Right cardiac atrium (tissue), 5 donors: ENCODE measurements at regions not wholly inside any gene's neighbourhood (a gene's known extent, or its start where the extent isn't known, plus 50 kb on each side); places are given as distances from the start of the nearest gene placed in this dataset.

ENCODE experiments used
- ATAC-seq, 2 donors: fragments of 200-7000 bp; cut with Tn5 transposase; one replicate each; pipeline versions ENCODE4 v1.8.0 to v1.9.1; 2020; ENCODE audit warnings: moderate library complexity in 2 of 2, mild to moderate bottlenecking in 1 of 2
- DNase-seq, 3 donors: peaks; one replicate each; pipeline ENCODE4 v3.0.0-alpha.2; 2020
- H3K27ac ChIP-seq: one replicate; pipeline ENCODE4 v1.5.1; 2013; ENCODE audit warnings: mild to moderate bottlenecking, low read length, control low read depth, moderate library complexity
- H3K27me3 ChIP-seq: one replicate; pipeline ENCODE4 v1.6.1; 2013; ENCODE audit not compliant: control insufficient read depth, insufficient read depth
- H3K4me1 ChIP-seq: one replicate; pipeline ENCODE4 v1.6.1; 2013; ENCODE audit warnings: low read length; ENCODE audit not compliant: control insufficient read depth, insufficient read depth
- H3K4me3 ChIP-seq: one replicate; pipeline ENCODE4 v1.5.1; 2013; ENCODE audit warnings: low read length, control low read depth
- H3K9me3 ChIP-seq: one replicate; pipeline ENCODE4 v1.6.1; 2013; ENCODE audit warnings: low read length; ENCODE audit not compliant: control insufficient read depth
- WGBS: extraction: QIAGEN DNeasy Blood & Tissue Kit; methylation state at CpG from one replicate; pipeline ENCODE4 v1.1.7; 2013; 5-methylcytosine and 5-hydroxymethylcytosine counted together
- intact Hi-C, 4 donors: fragments of 100-400 bp; cut with DNase I; formaldehyde crosslinking; loops; one replicate each; pipeline versions ENCODE4 v1.11.0 to v1.14.0; 2022 to 2023
- donor health status: healthy with polysubstance abuse.
- donor health status: DM: no; HTN: yes; CAD: no.
- donor health status: DM: no; HTN: no; CAD: no.
- donor health status: DM: no; HTN: yes; CAD: no; lungs with severe emphysema.
- donor health status: DM: yes; HTN: yes; CAD: no.

DNA sequence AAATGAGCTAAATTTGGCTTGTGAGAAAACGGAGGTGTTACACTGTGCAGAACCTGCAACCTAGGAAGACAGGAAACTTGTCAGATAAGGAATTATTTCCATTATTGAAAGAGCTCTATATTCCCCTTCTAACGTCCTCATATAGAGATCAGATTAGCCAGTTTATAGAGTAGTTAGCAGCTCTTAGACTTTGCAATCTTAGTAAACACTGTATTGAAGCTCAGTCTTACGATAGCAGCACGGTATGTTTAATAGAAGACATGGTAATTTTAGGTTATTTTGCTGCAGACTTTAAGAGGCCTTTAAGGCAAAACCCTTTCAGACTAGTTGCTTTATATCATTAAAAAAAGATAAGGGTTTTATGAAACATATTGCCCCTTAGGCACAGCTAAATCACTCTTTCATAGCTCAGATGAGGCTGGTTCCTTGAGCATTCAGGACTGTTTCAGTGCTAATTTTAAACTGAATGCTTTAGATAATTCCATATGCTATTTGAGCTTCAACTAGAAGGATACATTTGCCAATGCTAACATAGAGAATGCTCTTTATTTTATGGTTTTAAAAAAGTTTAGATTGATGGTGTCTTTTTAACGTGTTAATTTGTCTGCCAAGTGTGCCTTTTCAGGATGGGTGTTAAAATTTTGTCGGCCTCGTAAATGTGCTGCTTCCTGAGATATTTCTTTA, 234.3 kb downstream of the PYDC2 start:
- DNase-seq, result no peak
- H3K4me1 ChIP-seq, result no peaks in the 10 kb centered on the region
- no peak for ATAC-seq
- no peaks in the 10 kb centered on the region for H3K9me3 ChIP-seq
- no peak overlapping the region for H3K27ac ChIP-seq
- WGBS, result 48% methylated on average over 7 of the region's 7 CpGs
- no peaks in the 10 kb centered on the region for H3K27me3 ChIP-seq
- no peak overlapping the region for H3K4me3 ChIP-seq
- intact Hi-C loops, result no loop called here

DNA sequence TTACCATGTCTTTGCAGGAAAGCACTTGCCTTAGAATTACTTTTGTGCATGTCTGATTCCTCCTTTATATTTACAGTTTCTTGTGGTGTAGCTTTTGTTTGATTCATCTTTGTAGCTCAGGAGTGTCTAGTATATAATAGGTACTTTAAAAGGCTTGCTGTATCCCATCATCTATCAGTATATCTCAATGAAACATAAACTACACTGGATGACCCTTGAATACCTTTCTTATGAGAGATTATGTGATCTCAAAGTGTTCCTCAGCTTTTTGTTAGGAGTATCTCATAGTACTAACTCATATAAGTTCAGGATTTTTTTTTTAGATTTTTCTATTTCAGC, 234.8 kb downstream of the PYDC2 start:
- ATAC-seq (no peak), DNase-seq (no peak)
- no peak overlapping the region for H3K4me3 ChIP-seq
- intact Hi-C loops, result no loop called here
- H3K27me3 ChIP-seq, result no peaks in the 10 kb centered on the region
- H3K4me1 ChIP-seq, result no peaks in the 10 kb centered on the region
- no peaks in the 10 kb centered on the region for H3K9me3 ChIP-seq
- H3K27ac ChIP-seq, result no peak overlapping the region

DNA sequence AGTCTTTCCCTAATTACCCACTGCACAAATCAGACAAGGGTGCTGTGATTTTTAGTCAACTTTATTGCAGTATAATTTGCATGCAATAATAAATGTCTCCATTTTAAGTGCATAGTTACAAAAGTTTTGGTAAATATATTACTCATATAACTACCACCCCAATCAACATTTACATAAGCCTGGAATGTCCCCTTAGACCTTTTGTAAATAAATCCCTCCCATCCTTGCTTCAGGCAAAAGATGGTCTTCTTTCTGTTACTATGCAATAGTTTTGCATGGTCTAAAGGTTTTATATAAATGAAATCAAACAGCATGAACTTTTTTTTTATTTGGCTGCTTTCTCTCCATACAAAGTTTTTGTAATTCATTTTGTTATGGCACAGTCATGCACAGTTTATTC, 235.4 kb downstream of the PYDC2 start:
- Histone ChIP-seq H3K4me1 (no peaks in the 10 kb centered on the region), H3K27me3 (no peaks in the 10 kb centered on the region), H3K9me3 (no peaks in the 10 kb centered on the region), H3K27ac (no peak overlapping the region), H3K4me3 (no peak overlapping the region)
- intact Hi-C loops, result no loop called here
- ATAC-seq (no peak), DNase-seq (no peak)

DNA sequence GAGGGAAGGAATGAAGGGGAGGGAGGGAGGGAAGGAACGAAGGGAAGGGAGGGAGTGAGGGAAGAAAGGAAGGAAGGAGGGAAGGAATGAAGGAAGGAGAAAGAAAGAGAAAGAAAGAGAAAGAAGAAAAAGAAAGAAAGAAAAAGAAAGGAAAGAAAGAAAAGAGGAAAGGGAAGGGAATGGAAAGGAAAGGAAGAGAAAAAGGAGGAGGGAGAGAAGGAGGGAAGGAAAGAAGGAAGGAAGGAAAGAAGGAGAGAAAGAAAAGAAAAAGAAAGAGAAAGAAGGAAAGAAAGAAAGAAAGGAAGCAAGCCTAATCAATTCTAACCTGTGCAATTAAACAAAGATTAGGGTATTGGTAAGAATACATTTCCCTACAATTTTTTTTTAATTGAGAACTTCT, 238.6 kb downstream of the PYDC2 start:
- no peak for DNase-seq
- Histone ChIP-seq H3K4me3 (no peak overlapping the region), H3K4me1 (no peaks in the 10 kb centered on the region), H3K27me3 (no peaks in the 10 kb centered on the region), H3K27ac (no peak overlapping the region), H3K9me3 (no peaks in the 10 kb centered on the region)
- intact Hi-C loops, result no loop called here
- WGBS, result 71% methylated on average over 1 of the region's 1 CpG
- no peak for ATAC-seq

DNA sequence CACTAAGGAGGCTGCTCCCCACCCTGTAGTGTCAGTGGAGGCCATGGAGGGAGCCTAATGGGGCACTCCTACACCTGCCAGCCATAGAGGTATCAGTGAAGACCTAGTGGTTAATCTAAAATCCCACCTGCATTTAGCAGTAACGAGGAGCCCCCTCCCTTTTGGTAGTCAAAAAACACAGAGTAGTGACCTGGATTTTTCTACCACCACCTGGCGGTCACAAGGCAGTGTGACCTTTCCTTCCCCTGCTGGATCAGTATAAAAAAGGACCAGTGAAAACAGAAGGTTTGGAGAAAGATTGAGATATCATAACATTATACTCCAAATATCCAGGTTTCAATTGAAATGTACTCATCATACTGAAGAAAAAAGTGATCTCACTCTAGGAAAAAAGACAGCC, 241.2 kb downstream of the PYDC2 start:
- no peak for DNase-seq
- Histone ChIP-seq H3K27me3 (no peaks in the 10 kb centered on the region), H3K4me1 (no peaks in the 10 kb centered on the region), H3K9me3 (no peaks in the 10 kb centered on the region), H3K4me3 (no peak overlapping the region), H3K27ac (no peak overlapping the region)
- WGBS, result 84% methylated on average over 2 of the region's 2 CpGs
- no peak for ATAC-seq
- intact Hi-C loops, result no loop called here

DNA sequence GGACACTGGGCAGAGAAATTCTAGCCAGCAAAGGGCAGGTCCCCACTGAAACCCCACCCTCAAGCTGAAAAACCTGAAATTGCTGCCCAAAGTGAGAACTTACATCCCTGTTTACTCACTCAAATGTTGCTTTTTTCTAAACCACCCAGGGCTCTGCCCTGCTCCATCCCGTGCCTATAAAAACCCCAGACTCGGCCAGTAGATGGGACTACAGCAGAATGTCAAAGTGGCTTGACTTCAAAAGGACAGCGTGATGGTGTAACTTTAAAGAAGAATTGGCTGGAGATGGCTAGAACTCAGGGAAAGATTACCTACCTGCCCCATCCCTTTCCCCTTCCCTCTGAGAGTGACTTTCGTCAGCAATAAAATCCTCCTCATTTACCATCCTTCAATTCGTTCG, 246.9 kb downstream of the PYDC2 start:
- no peak overlapping the region for H3K27ac ChIP-seq
- no peaks in the 10 kb centered on the region for H3K4me1 ChIP-seq
- no peaks in the 10 kb centered on the region for H3K27me3 ChIP-seq
- no peak for DNase-seq
- H3K4me3 ChIP-seq, result no peak overlapping the region
- intact Hi-C loops, result no loop called here
- ATAC-seq, result no peak
- WGBS, result 72% methylated on average over 6 of the region's 6 CpGs
- no peaks in the 10 kb centered on the region for H3K9me3 ChIP-seq

DNA sequence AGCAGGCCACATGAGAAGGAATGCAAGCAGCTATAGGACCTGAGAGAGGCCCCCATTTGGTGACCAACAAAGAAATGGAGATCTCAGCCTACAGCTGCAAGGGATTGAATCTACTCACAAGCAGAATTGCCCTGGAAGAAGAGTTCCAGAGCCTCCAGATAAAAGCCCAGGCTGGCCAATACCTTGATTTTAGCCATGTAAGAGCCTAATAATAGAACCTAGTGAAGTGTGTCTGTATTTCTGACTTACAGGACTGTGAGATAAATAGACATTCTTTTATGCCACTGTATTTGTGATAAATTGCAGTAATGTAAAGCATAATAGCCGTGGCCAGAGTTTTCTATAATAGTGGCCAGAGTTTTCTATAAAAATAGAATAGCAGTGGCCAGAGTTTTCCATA, 254.6 kb downstream of the PYDC2 start:
- no peak overlapping the region for H3K4me3 ChIP-seq
- no peak for ATAC-seq
- no peak for DNase-seq
- no peaks in the 10 kb centered on the region for H3K9me3 ChIP-seq
- 54% methylated on average over 1 of the region's 1 CpG for WGBS
- no peaks in the 10 kb centered on the region for H3K4me1 ChIP-seq
- H3K27me3 ChIP-seq, result no peaks in the 10 kb centered on the region
- no peak overlapping the region for H3K27ac ChIP-seq
- intact Hi-C loops, result no loop called here

DNA sequence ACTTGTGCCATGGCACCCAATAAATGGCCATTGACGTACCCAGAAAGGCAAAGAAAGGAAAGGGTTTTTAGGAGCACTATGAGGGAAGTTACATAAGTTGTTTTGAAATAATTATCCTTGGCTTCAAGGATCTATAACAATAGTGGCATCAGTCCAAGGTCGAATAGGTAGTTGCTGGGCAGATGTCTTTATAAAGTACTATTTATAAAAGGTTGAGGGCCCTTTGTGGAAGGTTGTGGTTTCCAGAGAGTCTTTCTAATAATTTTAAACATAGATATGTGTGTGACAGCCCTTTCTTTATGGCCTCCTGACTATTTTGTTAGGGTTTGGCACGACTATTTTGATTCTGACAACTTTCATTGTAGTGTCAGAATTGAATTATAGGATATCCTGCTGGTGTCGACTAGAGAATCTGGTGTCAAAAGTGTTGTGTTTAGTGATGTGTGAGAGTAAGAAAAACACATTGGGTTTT, 260.5 kb downstream of the PYDC2 start:
- no peaks in the 10 kb centered on the region for H3K4me1 ChIP-seq
- no peaks in the 10 kb centered on the region for H3K27me3 ChIP-seq
- intact Hi-C loops, result no loop called here
- H3K9me3 ChIP-seq, result no peaks in the 10 kb centered on the region
- ATAC-seq (no peak), DNase-seq (no peak)
- no peak overlapping the region for H3K27ac ChIP-seq
- H3K4me3 ChIP-seq, result no peak overlapping the region
- WGBS, result 29% methylated on average over 4 of the region's 4 CpGs

DNA sequence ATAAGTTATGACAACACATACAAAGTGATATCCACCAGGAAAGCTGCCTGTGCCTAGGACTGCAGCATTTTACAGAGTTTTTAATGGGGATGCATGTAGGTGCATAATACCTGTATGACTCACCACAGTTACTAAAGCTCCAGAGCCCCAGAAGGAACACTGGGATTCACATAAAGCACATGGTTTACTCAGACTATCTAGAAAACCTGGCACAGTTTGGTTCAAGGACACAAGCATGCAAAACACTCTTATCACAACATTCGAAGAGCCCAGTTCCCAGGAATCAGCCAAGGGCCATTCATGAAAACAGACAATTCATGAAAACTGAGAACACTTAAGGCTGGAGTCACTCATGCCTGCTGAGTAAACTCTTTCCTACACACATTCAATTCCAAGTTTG, 261.0 kb downstream of the PYDC2 start:
- no peaks in the 10 kb centered on the region for H3K9me3 ChIP-seq
- no peak overlapping the region for H3K4me3 ChIP-seq
- no peaks in the 10 kb centered on the region for H3K4me1 ChIP-seq
- no peak overlapping the region for H3K27ac ChIP-seq
- 13% methylated on average over 1 of the region's 1 CpG for WGBS
- intact Hi-C loops, result no loop called here
- peak in 1 of 2 donors; percentile 45 for ATAC-seq
- DNase-seq, result no peak
- no peaks in the 10 kb centered on the region for H3K27me3 ChIP-seq

DNA sequence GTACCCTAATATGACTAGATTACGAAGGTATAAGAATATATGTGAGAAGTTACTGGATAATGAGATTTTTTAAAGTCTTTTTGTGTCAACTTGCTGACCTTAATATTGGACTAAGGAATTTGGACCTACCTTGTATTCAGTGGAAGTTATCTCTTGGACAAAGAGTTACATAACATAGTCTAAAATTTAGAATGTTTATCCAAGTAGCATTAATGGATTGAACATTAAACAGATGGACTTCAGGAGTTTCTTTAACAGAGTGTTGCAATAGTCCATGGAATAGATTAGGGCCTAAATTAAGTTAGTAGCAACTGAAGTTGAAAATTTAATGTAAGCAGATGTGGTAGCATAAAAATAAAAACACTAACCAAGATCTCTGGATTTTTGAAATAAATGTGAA, 266.4 kb downstream of the PYDC2 start:
- no peak for DNase-seq
- intact Hi-C loops, result no loop called here
- Histone ChIP-seq H3K27me3 (no peaks in the 10 kb centered on the region), H3K4me1 (no peaks in the 10 kb centered on the region), H3K4me3 (no peak overlapping the region), H3K27ac (no peak overlapping the region), H3K9me3 (no peaks in the 10 kb centered on the region)
- no peak for ATAC-seq
- 89% methylated on average over 1 of the region's 1 CpG for WGBS

DNA sequence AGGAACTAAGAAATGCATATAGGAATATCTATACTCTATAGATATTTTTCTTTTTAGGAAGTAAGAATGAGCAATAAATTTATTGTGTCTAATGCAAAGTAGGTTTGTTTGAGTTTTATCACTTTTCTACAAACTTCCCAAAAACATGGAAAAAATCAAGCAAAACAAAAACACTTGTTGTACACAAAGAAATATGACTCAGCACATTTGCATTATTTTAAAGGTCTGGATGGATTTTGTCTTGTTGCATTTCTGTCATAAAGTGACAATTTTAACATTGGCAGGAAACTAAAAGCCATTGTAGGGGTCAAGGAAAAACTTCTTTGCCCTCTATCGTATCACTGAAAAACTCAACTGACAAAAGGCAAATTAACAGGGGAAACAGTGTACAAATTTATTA, 267.2 kb downstream of the PYDC2 start:
- H3K27ac ChIP-seq, result no peak overlapping the region
- H3K4me3 ChIP-seq, result no peak overlapping the region
- ATAC-seq (no peak), DNase-seq (no peak)
- 86% methylated on average over 1 of the region's 1 CpG for WGBS
- intact Hi-C loops, result no loop called here
- no peaks in the 10 kb centered on the region for H3K27me3 ChIP-seq
- no peaks in the 10 kb centered on the region for H3K4me1 ChIP-seq
- no peaks in the 10 kb centered on the region for H3K9me3 ChIP-seq

DNA sequence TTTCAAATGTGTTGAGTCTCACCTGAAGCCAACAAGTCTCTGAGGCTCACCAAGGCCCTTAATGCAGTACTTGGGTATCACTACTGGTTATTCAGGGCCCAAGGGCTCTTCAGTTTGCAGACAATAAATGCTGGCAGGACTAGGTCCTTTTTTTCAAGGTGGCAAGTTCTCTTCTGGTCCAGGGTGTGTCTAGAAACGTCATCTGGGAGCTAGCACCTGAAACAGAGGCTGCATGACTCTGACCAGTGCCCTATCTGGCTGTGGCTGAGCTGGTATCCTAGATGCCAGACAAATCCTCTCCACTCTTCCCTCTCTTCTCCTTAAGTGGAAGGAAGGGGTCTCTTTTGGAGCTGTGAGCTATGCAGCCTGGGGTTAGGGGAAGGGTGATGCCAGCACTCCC, 276.8 kb downstream of the PYDC2 start:
- intact Hi-C loops, result no loop called here
- H3K4me1 ChIP-seq, result no peaks in the 10 kb centered on the region
- H3K4me3 ChIP-seq, result no peak overlapping the region
- no peaks in the 10 kb centered on the region for H3K9me3 ChIP-seq
- 62% methylated on average over 1 of the region's 1 CpG for WGBS
- H3K27ac ChIP-seq, result no peak overlapping the region
- ATAC-seq (no peak), DNase-seq (no peak)
- no peaks in the 10 kb centered on the region for H3K27me3 ChIP-seq
